Activated T-helper 17 cell treated with anti-CD3 and anti-CD28 coated beads, Interleukin-2, amount 50 U/mL, for 72 hours (primary cell): ENCODE measurements at regions not wholly inside any gene's neighbourhood (a gene's known extent, or its start where the extent isn't known, plus 50 kb on each side); places are given as distances from the start of the nearest gene placed in this dataset.

Source experiments
- ATAC-seq: fragments of 150-1000 bp; cut with Tn5 transposase; replicated peaks from 2 replicates; pipeline ENCODE4 v1.10.0; 2021; ENCODE audit warnings: mild to moderate bottlenecking, moderate library complexity
- H3K27ac Mint-ChIP-seq: one replicate; pipeline ENCODE4 v1.8.0; 2022; ENCODE audit warnings: mixed read lengths
- H3K27me3 Mint-ChIP-seq: one replicate; pipeline ENCODE4 v1.8.0; 2022; ENCODE audit warnings: mixed read lengths
- H3K36me3 Mint-ChIP-seq: one replicate; pipeline ENCODE4 v1.8.0; 2022; ENCODE audit warnings: low read depth, mild to moderate bottlenecking, mixed read lengths
- H3K4me1 Mint-ChIP-seq: one replicate; pipeline ENCODE4 v1.8.0; 2022; ENCODE audit warnings: mixed read lengths
- H3K4me3 Mint-ChIP-seq: one replicate; pipeline ENCODE4 v1.8.0; 2022; ENCODE audit warnings: mild to moderate bottlenecking, mixed read lengths
- H3K9me3 Mint-ChIP-seq: one replicate; pipeline ENCODE4 v1.8.0; 2022; ENCODE audit warnings: mixed read lengths

DNA sequence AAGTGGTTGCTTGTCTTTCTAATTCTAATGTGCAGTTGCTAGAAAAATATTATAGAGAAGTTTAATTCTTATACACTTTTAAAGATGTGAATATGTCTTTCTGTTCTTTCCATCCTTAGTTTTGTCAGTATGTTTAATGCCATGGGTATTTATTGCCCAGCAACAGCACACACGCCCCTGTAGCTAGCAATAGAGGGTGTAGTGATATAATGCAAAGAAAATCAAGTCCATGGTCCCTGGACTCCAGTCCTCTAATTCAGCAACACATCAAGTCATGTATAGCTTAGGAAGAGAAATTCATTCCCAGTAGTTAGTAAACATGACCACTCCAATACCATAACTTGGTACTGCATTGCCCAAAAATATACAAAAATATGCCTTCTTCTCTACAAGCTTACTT lies 292.4 kb upstream of the NR2F2 start:
- no peak for ATAC-seq
- Mint-ChIP-seq H3K4me1 (no peaks in the 10 kb centered on the region), H3K27me3 (peaks cover 17% of the 10 kb centered on the region)

DNA sequence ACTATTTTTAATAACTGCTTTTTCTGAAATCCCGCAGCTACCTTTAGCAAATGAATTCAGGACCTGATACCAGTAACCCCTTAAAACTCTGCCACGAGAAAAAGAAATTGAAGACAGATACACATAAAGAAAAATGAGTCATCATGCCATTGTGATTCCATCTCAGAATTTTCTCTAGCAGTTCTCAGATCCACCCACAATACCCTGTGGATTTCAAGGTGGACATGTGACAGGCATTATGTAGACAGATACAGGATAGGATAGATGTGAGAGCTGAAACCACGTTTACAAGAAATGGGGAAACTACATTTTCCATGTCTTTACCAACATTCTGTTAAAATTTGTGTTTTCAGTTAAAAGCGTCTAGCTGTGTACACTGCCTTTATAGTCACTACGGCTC lies 291.9 kb upstream of the NR2F2 start:
- H3K36me3 Mint-ChIP-seq: no peaks in the 10 kb centered on the region
- H3K4me1 Mint-ChIP-seq: no peaks in the 10 kb centered on the region
- no peak overlapping the region for H3K4me3 Mint-ChIP-seq
- H3K27me3 Mint-ChIP-seq: peaks cover 19% of the 10 kb centered on the region
- no peak overlapping the region for H3K27ac Mint-ChIP-seq
- no peak for ATAC-seq
- peaks cover 3% of the 10 kb centered on the region for H3K9me3 Mint-ChIP-seq

More for the DNA sequence above, 292.4 kb upstream of the NR2F2 start:
- Mint-ChIP-seq H3K27ac (no peak overlapping the region), H3K4me3 (no peak overlapping the region), H3K9me3 (peaks cover 3% of the 10 kb centered on the region), H3K36me3 (no peaks in the 10 kb centered on the region)

DNA sequence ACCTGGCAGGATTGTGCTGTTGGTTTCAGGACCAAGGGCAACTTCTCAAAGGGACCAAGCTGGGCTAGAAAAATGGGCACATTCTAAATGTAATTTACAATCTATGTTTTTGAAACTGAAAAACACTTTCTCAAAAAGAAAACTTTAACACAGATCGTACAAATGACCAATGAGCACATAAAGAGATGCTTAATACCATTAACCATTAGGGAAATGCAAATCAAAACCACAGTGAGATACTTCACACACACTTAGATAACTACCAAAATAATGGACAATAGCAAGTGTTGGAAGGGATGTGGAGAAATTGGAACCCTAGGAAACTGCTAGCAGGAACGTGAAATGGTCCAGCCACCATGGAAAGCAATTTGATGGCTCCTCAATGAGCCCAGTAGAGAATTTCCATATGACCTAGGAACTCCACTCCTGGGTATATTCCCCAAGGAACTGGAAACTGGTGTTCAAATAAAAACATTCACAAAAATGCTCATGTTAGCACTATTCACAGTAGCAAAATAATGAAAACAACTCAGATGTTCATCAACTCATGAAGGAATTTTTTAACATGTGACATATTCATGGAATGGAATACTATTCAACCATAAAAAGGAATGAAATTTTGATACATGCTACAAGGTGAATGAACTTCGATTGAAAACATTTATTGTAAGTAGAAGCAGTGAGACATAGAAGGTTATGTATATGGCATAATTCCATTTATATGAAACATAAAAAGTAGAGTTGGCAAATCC lies 288.3 kb upstream of the NR2F2 start:
- H3K9me3 Mint-ChIP-seq: peaks cover 4% of the 10 kb centered on the region
- H3K36me3 Mint-ChIP-seq: no peaks in the 10 kb centered on the region
- H3K27me3 Mint-ChIP-seq: peaks cover 22% of the 10 kb centered on the region
- no peaks in the 10 kb centered on the region for H3K4me1 Mint-ChIP-seq
- no peak for ATAC-seq
- H3K27ac Mint-ChIP-seq: no peak overlapping the region
- H3K4me3 Mint-ChIP-seq: no peak overlapping the region

DNA sequence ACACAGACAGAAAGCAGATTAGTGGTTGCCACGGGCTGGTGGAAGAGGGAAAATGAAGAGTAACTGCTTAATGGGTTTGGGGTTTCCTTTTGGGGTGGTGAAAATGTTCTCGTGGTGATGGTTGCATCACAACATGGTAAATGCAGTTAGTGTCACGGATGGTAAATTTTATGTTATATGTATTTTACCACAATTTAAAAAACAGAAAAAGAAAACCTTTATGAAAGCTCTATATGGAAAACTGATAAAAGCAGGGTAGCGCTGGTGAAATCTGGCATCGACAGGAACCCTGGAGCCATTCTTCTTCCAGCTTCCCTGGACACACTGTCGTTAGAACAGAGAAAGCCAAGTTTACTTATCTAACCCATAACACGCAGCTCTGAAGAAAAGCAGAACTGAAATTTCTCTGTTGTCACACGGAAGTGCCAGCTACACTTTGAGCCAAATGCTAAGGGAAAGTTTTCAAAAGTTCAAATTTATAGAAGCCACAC lies 287.7 kb upstream of the NR2F2 start:
- no peak for ATAC-seq
- Mint-ChIP-seq H3K9me3 (peaks cover 4% of the 10 kb centered on the region), H3K4me1 (no peaks in the 10 kb centered on the region), H3K4me3 (no peak overlapping the region), H3K27ac (no peak overlapping the region), H3K36me3 (no peaks in the 10 kb centered on the region), H3K27me3 (peaks cover 22% of the 10 kb centered on the region)

DNA sequence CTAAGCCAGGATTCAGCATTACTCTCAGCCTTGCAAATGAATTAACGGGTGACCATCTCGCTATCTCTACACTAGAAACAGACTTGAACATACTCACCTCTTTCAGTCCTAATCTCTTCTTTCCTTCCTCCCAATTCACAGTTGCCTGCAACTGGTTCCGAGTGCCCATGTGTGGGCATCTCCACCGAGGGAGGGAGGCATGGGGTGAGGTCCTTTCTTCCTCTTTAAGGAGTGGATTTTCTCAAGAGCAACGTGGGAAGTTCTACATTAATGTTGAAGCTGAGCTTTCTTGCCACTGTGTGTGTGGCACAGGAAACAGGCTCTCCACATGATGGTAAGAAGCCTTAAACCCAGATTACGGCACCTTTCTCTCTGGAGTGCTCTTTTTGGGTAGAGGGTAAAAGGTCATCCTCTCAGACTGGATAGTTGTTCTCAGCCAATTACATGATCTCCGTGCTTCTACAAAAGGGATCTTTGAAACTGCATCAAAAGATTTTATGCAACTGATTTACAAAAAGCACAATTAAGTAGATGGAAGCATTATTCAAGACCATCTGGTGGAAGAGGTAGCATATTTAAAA lies 286.8 kb upstream of the NR2F2 start:
- peaks cover 4% of the 10 kb centered on the region for H3K9me3 Mint-ChIP-seq
- no peaks in the 10 kb centered on the region for H3K4me1 Mint-ChIP-seq
- no peak overlapping the region for H3K4me3 Mint-ChIP-seq
- peaks cover 18% of the 10 kb centered on the region for H3K27me3 Mint-ChIP-seq
- no peak overlapping the region for H3K27ac Mint-ChIP-seq
- H3K36me3 Mint-ChIP-seq: no peaks in the 10 kb centered on the region
- no peak for ATAC-seq

DNA sequence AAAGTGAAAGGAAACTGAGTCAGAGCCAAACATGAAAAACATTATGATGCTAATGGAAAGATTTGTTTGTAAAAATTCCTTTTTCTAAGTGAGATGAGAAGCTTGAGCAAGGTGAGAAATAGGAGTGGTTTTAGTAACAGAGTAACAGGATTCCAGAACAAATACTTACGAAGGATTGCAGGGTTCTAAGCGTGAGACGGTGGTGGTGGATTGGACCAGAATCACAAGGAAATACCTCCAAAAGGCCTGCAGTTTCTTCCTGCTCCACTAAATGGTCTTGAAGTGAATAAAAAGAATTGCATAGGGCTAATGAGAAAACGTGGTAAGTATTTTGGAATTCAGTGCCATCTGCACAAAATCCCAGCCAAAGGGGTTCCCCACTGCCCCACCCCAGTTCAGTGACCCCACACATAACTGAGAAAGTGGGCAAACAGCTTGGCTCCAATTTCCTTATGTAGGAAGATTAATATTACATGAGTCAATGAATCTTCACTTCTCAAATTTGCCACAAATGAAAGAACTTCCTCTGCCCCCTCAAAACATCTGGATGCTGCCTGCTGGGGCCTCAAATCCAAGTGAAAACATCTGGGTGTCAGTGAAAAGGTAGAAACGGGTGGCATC lies 283.8 kb upstream of the NR2F2 start:
- Mint-ChIP-seq H3K4me3 (no peak overlapping the region), H3K36me3 (no peaks in the 10 kb centered on the region), H3K27me3 (peaks cover 18% of the 10 kb centered on the region), H3K27ac (no peak overlapping the region), H3K9me3 (peaks cover 4% of the 10 kb centered on the region), H3K4me1 (no peaks in the 10 kb centered on the region)
- ATAC-seq: no peak

DNA sequence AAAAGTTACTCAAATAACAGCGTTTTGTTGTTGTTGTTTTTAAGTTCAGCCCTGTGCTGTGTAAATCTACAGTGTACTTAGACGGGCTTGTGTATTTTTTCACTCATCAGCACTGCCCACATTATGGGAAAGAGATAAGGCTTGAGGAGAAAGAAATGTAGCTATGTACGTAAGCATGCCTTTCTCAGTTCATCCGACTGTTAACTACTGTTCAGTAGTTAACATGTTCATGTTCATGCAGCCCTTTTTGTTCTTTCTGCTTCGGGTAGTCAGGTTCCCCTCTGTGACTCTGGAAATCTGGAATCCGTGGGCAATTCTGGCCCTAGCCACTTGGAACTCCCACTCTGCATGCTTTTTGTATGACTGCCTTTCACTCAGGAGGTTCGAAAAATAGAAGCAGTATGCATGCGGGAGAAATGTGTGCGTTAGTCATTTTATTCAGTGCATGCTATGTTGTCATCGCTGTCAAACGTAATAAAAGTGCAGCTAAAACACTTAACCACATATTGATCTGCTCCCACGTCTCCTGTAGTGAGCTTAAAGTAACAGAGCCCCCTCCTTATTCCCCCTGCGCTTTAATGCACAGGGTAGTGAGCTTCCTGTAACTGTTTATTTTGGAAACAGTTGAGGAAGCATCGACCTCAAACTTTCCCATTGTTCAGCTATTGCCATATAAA lies 283.1 kb upstream of the NR2F2 start:
- Mint-ChIP-seq H3K36me3 (no peaks in the 10 kb centered on the region), H3K9me3 (peaks cover 4% of the 10 kb centered on the region), H3K27me3 (peaks cover 17% of the 10 kb centered on the region), H3K27ac (no peak overlapping the region), H3K4me3 (no peak overlapping the region), H3K4me1 (no peaks in the 10 kb centered on the region)
- no peak for ATAC-seq

DNA sequence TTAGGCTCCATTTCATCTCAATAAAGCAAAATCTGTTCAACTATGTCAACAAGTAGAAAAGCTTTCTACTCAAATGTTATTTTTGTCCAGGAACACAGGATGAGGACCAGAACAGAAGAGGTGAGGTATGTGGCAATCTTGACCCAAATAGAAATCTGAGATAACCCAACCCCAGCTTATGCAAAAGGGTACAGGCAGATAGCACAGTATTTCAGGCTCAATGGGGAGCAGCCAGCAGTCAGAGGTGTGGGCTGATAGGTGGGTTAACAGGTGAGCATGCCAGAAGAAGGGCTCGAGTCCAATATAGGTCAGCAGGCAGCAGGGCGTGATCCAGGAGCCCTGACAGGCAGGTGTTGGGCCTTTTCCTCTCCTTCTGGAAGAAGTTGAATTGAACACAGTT lies 281.2 kb upstream of the NR2F2 start:
- no peaks in the 10 kb centered on the region for H3K9me3 Mint-ChIP-seq
- H3K27ac Mint-ChIP-seq: no peak overlapping the region
- H3K4me1 Mint-ChIP-seq: no peaks in the 10 kb centered on the region
- H3K36me3 Mint-ChIP-seq: no peaks in the 10 kb centered on the region
- no peak overlapping the region for H3K4me3 Mint-ChIP-seq
- no peak for ATAC-seq
- H3K27me3 Mint-ChIP-seq: peaks cover 15% of the 10 kb centered on the region

DNA sequence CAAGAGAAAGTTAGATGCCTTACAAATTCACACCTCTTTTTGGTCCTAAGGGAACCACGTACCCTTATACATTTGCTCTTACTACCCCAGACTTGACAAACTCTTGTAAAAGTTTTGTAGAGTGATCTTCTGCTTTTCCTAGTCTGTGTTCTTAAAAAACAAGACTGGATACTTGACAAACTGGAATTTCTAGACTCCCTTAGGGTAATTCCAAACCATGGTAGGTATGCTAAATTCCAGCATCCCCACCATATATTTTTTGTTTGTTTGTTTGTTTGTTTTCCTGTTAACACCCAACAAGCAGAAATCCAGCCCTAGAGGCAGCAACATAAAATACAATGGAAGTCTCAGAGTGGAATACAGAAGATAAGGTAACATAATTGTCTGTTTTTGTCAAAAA lies 280.7 kb upstream of the NR2F2 start:
- Mint-ChIP-seq H3K4me3 (no peak overlapping the region), H3K27ac (no peak overlapping the region), H3K36me3 (no peaks in the 10 kb centered on the region), H3K9me3 (no peaks in the 10 kb centered on the region), H3K27me3 (peaks cover 15% of the 10 kb centered on the region), H3K4me1 (no peaks in the 10 kb centered on the region)
- ATAC-seq: no peak

DNA sequence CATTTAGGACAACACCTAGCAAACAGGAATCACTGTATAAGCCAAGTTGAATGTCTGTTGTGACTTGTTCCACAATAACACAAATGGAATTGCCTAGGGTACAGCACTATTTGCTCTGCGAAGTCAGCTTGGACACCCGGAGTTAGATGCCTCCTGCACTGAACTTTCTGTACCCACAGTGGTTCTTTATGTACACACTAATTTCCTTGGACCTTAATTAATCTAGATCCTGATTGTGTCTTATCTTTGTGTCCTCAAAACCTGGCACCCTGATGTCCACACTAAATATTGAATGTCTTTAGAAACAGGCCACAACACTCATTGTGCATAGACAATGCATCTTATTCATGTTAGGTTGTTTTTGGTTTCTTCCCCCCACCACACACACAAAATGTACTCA lies 278.9 kb upstream of the NR2F2 start:
- no peaks in the 10 kb centered on the region for H3K36me3 Mint-ChIP-seq
- no peak overlapping the region for H3K27ac Mint-ChIP-seq
- ATAC-seq: no peak
- no peak overlapping the region for H3K4me3 Mint-ChIP-seq
- H3K27me3 Mint-ChIP-seq: peaks cover 16% of the 10 kb centered on the region
- H3K9me3 Mint-ChIP-seq: no peaks in the 10 kb centered on the region
- H3K4me1 Mint-ChIP-seq: no peaks in the 10 kb centered on the region

DNA sequence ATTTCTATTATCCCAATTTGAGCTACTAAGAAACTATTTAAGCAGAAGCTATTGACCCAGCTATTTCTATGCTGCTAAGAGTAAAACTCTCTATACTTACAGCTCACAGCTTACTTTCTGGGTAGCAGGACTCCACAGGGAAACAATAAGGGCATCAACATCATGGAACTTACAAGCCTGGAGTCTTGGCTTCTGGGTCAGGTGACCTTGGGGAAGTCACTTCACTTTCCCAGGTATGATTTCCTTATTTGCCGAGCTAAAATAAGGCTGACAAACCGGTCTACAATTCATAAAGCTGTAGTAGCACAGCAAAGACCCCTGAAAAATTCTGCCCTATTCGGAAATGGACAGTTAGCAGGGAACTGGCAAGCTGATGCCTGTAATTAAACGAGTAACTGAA lies 278.3 kb upstream of the NR2F2 start:
- Mint-ChIP-seq H3K36me3 (no peaks in the 10 kb centered on the region), H3K27ac (no peak overlapping the region), H3K4me1 (no peaks in the 10 kb centered on the region), H3K27me3 (peaks cover 16% of the 10 kb centered on the region), H3K9me3 (no peaks in the 10 kb centered on the region), H3K4me3 (no peak overlapping the region)
- ATAC-seq: no peak

DNA sequence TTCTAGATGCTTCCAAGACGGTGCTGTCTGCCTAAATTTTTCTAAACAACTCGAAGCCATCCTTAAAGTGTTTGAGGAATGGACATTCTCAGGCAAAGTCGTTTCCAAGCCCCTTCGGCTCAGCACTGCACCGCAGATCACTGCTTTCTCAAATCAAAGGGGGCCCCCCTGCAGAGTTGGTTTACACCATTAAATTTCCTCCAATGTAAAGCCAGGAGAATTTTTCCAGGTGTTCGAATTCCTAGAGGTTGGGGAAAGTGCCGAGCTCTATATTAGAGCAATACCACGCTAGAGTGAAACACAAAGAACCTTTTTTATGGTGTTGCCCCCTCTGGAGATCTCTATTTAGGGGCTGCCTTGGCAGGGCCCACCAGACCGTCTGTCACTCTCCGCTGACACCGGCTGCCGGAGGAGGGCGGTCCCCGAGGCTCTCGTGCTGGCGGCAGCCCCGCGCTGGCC lies 277.9 kb upstream of the NR2F2 start:
- no peak overlapping the region for H3K4me3 Mint-ChIP-seq
- H3K36me3 Mint-ChIP-seq: no peaks in the 10 kb centered on the region
- H3K27ac Mint-ChIP-seq: no peak overlapping the region
- no peaks in the 10 kb centered on the region for H3K9me3 Mint-ChIP-seq
- no peak for ATAC-seq
- H3K4me1 Mint-ChIP-seq: no peaks in the 10 kb centered on the region
- H3K27me3 Mint-ChIP-seq: peaks cover 16% of the 10 kb centered on the region

DNA sequence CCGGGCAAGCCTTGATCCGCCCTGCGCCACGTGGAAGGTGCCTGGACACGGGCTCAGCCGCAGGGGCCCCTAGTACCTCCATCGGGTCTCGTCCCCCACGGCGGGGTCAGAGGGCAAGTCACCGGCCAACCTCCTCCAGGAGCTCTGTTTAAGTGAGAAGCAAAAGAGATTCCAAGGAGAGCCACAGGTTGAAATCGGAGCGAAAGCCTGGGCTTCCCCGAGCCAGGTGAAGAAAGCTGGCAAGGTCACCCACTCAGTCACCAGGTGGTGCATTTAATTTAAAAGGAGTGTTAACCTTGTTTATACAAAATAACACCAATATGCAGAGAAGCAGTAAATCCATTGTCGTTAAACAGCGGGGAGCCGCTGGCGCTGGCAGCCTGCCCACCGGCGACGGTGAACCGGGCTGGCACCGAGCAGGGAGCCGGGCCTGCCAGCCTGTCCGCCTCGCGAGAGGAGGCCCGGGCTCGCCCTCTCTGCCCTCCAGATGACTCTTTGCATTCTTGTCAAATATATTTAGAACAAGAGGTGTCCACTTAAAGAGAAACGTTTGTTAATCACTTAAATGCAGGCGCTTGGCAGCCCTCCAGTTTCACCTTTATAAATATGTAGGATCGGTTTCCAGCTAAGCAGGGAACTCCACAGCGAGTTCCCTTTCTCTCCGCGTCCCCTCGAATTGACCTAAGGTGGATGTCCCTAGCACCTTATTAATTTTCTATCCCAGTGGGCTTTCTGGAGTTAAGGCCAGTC lies 277.3 kb upstream of the NR2F2 start:
- Mint-ChIP-seq H3K27me3 (peaks cover 16% of the 10 kb centered on the region), H3K27ac (no peak overlapping the region), H3K4me1 (no peaks in the 10 kb centered on the region), H3K4me3 (no peak overlapping the region), H3K9me3 (no peaks in the 10 kb centered on the region), H3K36me3 (no peaks in the 10 kb centered on the region)
- no peak for ATAC-seq

DNA sequence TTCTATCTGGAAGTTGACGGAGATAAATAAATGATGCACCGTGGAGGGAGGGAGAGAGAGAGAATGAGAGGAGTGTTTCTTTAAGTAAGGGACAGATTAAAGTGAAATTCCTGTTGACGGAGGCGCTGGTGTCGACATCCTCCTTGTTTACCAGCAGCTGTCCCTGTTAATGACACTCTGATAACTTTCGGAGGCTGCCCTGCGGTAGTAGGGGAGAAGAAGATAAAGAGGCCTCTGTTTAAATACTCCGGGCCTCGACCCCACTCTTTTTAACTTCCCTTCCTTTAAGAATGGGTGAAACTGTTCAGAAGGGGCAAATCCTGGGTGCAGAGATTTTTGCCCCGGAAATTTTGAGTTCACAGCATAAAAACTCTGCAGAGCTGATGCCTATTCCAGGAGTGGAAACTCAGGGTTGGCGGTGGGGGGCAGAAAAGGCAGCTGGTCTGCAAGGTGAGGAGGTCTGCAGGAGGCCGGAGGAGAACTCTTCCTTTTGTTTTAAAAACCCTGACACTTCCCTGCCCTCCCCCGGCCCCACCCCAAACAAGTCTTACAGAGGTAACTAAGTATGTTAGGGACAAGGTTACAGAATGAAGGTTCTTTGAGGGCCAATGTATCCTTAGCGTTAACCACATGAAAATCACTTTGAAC lies 276.6 kb upstream of the NR2F2 start:
- H3K27me3 Mint-ChIP-seq: peaks cover 14% of the 10 kb centered on the region
- no peak for ATAC-seq
- no peaks in the 10 kb centered on the region for H3K4me1 Mint-ChIP-seq
- H3K27ac Mint-ChIP-seq: no peak overlapping the region
- no peak overlapping the region for H3K4me3 Mint-ChIP-seq
- H3K36me3 Mint-ChIP-seq: no peaks in the 10 kb centered on the region
- H3K9me3 Mint-ChIP-seq: peaks cover under 1% of the 10 kb centered on the region
